IPS DF 4.7 (cell line): ENCODE measurements at regions not wholly inside any gene's neighbourhood (a gene's known extent, or its start where the extent isn't known, plus 50 kb on each side); places are given as distances from the start of the nearest gene placed in this dataset.

ENCODE experiments used
- DNase-seq: peaks from one replicate; pipeline ENCODE4 v3.0.0-alpha.2; 2013; ENCODE audit warnings: low spot score; ENCODE audit errors: extremely low read depth

DNA sequence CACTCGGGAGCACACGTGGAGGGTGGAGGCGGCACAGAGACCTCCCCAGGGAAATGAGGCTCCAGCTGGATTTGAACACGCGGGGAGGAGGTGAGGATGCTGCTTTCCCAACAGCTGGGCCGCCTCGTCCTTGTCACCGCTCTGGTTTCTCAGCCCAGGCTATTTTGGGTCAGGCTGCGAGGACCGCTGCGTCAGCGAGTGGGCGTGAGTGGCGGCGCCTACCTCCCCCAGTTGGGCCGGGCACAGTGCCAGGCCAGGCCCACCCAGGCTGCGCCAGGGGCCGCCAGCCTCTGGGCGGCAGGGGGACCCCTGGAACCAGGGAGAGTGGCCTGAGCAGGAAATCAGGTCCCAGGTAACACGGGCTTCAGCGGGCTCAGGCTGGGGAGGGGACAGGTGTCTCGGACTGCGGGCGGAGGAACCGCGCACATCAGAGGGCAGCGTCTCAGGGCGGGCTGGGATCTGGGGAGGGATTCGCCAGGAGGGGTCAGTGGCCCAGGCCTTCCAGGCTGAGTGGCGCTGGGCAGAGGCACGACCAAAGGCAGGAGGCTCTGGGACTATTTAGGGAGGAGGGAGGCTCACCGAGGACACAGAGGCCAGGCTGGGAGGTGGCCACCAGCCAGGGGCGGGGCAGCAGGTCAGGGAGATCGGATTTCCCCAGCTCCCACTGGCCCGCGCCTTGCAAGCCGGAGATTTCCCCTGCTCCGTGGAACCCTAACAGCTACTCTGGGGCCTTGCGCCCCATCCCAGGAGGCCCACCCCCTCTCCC lies 125.2 kb upstream of the RET start:
- no peak for DNase-seq

GRCh38 chr10:42952349-42952748 lies 124.5 kb upstream of the RET start:
- no peak for DNase-seq

- DNase-seq: no peak
Observed at GRCh38 chr10:42952931-42953683, 123.8 kb upstream of the RET start.

- no peak for DNase-seq
Observed at GRCh38 chr10:42953684-42954674, 122.9 kb upstream of the RET start.

DNA sequence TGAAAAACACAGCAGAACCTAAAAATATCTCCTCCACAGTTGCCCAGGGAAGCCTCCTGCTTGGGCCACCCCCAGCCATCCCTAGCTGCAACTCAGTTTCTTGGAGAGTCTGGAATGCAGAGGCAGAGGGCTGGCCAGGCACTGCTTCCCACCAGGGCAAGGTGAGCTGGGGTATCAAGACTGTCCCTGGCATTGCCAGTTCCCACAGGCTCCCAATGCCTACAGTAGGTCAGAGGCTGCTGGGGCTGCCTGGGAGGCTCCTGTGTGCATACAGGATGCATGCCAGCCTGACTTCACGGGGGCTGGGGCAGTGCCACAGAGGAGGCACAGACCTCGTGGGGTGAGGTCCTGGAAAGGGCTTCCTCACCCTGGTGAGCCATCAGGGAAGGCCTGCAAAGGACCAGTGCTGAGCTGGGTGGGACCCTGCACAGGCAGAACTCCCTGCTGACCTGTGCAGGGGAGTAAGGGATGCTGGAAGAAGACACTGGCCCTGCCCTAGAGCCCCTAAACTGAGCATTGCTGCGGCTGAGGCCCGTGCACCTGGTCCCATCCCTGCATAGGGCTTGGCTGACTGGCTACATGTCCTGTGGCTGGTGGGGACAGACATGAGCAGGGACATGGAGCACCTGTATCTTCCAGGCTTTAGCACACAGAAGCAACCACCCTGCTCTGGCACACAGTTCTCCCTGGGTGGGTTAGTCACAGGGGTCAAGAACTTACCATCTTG lies 121.9 kb upstream of the RET start:
- no peak for DNase-seq

GRCh38 chr10:42955493-42955889 lies 121.4 kb upstream of the RET start:
- no peak for DNase-seq

DNA sequence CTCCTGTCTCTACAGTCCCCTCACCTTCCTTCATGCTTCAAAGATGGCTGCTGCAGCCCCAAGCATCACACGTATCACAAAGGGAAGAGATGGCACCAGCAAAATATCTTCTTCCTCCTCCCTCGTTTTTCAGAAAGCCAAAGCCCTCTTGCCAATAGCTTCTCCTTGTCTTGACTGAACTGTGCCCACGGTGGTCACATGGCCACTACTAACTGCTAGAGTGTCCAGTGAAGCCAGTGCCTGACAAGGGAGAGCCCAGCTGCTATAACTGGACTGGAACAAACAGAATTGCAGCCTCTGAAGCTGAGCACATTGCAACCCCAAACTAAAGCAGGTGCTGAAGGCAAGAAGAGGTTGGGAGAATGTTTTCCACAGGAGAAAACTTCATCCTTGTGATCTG lies 120.8 kb upstream of the RET start:
- DNase-seq: no peak

GRCh38 chr10:42958142-42958868 lies 118.6 kb upstream of the RET start:
- DNase-seq: no peak

DNA sequence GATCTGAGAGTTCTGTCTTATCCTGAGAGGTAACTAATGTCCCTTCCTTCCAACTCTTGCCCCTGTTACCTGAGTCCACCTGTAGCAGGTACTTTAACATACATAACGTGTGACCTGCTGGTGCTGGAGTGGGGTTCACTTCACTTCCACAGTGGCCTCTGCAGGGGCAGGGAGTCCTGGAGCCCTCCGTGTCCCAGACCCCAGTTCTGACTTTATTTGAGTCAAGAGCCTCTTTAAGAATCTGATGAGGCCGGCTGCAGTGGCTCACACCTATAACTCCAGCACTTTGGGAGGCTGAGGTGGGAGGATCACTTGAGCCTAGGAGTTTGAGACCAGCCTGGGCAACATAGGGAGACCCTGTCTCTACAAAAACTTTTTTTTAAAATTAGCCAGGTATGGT lies 117.0 kb upstream of the RET start:
- no peak for DNase-seq

DNA sequence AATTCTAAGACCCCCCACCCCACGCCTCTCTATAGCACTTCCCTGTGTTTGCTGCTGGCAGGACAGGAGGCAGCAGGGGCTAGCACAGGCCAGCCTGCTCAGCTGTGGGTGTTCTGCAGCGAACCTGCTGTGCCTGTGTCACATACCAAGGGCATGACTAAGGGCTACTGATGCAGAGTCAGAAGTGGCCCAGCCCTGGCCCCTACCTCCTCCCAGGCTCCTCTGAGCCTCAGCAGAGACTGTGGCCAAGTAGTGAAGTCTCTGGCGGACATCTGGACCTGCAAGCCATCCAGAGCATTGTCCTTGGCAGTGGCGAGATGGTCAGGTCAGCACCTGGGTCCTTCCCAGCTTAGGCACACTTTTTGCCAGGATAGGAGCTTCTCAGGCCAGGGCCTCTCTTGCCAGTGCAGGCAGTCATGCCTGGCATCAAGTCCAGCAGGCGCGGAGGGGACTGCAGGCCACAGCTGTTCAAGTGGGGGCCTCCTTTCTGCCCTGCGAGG lies 116.3 kb upstream of the RET start:
- no peak for DNase-seq

DNA sequence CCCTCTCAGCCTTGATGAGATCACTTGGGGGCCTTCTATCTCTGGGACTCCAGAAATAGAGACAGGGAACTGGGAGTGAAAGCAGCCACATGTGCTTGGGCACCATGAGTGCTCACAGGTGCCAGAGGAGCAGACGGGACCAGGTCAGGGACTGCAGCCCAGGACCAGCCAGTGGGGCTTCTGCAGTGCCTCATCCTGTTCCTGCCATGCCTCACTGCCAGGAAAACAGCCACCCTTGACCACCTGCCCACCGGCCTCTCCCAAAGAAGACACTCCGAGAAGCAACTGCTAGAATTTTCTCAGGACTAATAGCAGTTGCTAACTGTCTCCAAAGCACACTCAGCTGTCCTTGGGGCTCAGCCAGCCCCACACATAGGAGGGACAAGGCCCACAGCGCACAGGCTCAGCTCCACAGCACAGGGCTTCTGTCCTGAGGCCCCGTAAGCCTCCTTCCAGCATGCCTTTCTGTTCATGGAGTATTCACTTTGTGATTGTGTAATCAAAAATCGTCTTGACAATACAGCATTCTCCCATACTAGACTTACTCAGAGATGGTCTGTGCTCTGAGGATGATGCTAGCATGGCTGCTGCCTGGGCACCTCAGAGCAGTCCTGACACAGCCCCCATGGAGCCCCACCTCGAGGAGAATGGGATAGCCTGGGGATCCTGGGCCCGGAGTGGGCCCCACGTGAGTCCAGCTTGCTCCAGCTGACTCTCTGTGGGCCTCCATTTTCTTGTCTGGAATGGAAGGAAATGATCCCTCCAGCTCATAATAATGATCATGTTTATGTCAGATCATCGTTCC lies 115.7 kb upstream of the RET start:
- no peak for DNase-seq

DNA sequence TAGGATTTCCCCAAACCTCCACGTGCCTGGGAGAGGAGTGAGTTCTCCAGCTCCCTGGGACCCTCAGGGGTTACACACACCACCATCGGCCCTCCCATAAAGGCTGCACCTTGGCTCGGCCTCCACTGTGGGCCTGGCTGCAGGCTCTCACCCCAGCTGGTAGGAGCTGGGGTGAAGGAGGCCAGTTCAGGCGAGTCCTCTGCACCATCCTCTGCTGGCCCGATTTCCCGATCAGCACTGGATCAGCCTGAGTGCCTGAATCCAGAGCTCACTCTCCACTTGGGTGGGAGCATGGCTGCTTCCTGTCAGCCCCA lies 115.1 kb upstream of the RET start:
- no peak for DNase-seq

GRCh38 chr10:42962110-42962901 lies 114.6 kb upstream of the RET start:
- DNase-seq: no peak

DNA sequence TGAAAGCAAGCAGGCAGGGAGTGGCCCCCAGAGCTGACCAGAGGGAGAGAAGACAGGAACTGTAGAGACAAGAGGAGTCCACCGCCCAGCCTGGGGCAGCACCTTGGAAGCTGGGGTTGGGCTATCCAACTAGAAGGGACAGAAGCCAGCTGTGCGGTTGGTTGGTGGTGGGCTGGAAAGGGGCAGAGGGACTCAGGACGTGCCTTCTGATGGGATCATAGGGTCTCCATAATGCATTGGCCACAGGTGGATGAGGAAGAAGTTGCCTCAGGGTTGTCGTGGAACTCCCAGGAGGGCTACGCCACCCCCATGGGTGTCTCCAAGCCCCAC lies 114.0 kb upstream of the RET start:
- no peak for DNase-seq

DNA sequence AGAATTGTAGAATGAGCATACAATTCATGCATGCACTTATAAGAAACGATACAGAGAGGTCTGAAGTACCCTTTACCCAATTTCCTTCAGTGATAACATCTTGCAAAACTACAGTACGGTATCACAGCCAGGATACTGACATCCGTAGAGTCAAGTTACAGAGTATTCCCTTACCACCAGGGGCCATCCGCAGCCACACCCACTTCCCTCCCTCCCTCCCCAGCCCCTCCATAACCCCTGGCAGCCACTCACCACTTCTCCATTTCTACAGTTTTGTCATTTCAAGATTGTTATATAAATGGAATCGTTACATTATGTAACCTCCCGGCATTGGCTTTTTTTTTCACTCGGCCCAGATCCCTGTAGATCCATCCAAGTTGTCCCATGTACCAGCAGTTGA lies 113.6 kb upstream of the RET start:
- DNase-seq: no peak

GRCh38 chr10:42969147-42969546 lies 107.7 kb upstream of the RET start:
- no peak for DNase-seq

- no peak for DNase-seq
Observed at GRCh38 chr10:42969909-42970308, 107.0 kb upstream of the RET start.

DNA sequence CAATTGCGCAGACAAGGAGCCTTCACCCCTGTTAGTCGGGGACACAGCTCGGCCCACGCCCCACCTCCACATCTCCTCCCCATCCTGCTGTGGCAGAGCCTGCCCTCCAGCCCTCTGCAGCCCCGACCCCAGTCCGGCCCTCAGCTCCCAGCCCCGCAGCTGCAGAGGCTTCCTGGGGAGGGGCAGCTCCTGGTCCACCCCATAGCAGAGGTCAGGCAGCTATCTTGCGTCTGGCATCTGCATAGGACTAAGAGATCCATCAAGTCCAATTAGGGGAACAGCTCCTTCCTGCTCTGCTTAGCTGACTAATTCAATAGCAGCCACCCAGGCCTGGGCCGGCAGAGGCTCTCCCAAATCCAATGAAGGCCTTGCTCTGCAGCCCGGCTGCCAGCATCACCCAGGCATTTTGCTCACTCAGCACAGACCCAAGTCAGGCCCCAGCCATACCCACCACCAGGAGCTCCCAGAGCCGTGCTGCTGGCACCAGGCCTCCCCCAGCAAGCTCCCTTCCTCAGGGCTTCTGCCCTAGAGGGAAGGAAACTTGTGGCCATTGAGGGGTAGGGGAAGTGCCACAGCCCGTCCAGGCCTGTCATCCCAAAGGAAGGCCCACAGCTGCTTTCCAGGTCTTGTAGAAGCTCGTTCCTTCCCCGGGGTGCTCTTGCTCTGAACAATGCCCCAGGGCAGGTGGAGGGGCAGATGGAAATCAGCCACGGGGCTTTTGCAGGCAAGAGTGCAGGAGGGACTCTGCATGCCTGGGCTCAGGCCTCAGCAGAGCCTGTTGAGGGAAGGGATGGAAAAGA lies 106.2 kb upstream of the RET start:
- DNase-seq: no peak
